C4-2B (cell line): ENCODE measurements at regions not wholly inside any gene's neighbourhood (a gene's known extent, or its start where the extent isn't known, plus 50 kb on each side); places are given as distances from the start of the nearest gene placed in this dataset.

Experiments
- ZFX ChIP-seq: fragments of 450-650 bp; IDR thresholded peaks from 2 replicates; pipeline ENCODE4 v1.6.1; 2017
- TF ChIP-seq, protein P1 (sequence below): fragments of 450-650 bp; conservative IDR thresholded peaks from 2 replicates; pipeline ENCODE4 v1.5.1; 2017; ENCODE audit warnings: mild to moderate bottlenecking

DNA sequence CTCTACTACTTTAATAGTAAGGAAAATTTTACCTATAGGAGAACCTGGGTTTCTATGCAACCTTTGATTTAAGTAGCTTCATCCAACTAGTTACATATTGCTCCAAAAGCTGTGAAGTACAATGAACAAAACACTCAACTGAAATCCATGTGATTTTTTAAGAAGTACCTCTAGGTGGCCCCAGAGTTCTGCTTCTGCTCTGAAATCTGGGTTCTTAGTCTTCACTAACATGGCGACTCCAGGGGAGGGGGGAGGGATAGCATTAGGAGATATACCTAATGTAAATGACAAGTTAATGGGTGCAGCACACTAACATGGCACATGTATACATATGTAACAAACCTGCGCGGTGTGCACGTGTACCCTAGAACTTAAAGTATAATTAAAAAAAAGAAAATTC is 73.4 kb upstream of the MAGEB2 start:
- TF ChIP-seq, protein P1, sequence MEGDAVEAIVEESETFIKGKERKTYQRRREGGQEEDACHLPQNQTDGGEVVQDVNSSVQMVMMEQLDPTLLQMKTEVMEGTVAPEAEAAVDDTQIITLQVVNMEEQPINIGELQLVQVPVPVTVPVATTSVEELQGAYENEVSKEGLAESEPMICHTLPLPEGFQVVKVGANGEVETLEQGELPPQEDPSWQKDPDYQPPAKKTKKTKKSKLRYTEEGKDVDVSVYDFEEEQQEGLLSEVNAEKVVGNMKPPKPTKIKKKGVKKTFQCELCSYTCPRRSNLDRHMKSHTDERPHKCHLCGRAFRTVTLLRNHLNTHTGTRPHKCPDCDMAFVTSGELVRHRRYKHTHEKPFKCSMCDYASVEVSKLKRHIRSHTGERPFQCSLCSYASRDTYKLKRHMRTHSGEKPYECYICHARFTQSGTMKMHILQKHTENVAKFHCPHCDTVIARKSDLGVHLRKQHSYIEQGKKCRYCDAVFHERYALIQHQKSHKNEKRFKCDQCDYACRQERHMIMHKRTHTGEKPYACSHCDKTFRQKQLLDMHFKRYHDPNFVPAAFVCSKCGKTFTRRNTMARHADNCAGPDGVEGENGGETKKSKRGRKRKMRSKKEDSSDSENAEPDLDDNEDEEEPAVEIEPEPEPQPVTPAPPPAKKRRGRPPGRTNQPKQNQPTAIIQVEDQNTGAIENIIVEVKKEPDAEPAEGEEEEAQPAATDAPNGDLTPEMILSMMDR = peak; percentile 42
- TF ChIP-seq ZFX = no peak
